ENCODE measurements at regions not wholly inside any gene's neighbourhood (a gene's known extent, or its start where the extent isn't known, plus 50 kb on each side); places are given as distances from the start of the nearest gene placed in this dataset.
A peak's percentile ranks its signal among the peaks of the same experiment; 100 is the strongest.

DNA sequence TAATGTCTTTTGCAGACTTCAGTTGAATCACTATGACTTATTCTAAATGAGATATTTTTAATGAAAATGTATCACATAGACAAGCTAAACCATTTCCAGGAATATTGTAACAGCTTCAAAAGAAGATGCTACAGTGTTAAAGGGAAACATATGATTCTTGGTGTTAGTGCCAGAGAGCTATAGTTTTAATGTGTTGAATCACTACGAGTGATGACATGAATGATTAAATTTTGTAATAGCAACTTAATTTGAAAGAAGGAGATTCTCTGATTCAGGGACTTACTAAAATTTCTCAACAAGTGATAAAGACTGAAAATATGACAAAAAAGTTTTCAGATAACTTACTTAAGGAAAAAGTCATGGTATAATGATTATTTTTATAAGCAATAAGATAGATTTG lies 267.3 kb upstream of the SLITRK3 start:
- H3K36me3 ChIP-seq: no peaks in the 10 kb centered on the region
- WGBS, 2 donors: 80 to 92% methylated on average over 1 of the region's 1 CpG
- no peak for DNase-seq
- peaks cover 0 to 19% (median 15%) of the 10 kb centered on the region in 4 donors for H3K4me1 ChIP-seq
- peak overlapping the region in 1 of 4 donors; percentile 70 for H3K27ac ChIP-seq
- H3K4me3 ChIP-seq: no peak overlapping the region
- no peaks in the 10 kb centered on the region for H3K9me3 ChIP-seq
- intact Hi-C loops (cut with DNase I): no loop called here
- no peaks in the 10 kb centered on the region for H3K27me3 ChIP-seq
- TF ChIP-seq EP300 (IDR thresholded peaks at IDR 0.05) (no peak), POLR2AphosphoS5 (IDR thresholded peaks at IDR 0.05) (no peak), POLR2A (IDR thresholded peaks at IDR 0.05) (no peak)
- TF ChIP-seq, protein P1, sequence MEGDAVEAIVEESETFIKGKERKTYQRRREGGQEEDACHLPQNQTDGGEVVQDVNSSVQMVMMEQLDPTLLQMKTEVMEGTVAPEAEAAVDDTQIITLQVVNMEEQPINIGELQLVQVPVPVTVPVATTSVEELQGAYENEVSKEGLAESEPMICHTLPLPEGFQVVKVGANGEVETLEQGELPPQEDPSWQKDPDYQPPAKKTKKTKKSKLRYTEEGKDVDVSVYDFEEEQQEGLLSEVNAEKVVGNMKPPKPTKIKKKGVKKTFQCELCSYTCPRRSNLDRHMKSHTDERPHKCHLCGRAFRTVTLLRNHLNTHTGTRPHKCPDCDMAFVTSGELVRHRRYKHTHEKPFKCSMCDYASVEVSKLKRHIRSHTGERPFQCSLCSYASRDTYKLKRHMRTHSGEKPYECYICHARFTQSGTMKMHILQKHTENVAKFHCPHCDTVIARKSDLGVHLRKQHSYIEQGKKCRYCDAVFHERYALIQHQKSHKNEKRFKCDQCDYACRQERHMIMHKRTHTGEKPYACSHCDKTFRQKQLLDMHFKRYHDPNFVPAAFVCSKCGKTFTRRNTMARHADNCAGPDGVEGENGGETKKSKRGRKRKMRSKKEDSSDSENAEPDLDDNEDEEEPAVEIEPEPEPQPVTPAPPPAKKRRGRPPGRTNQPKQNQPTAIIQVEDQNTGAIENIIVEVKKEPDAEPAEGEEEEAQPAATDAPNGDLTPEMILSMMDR (IDR thresholded peaks at IDR 0.05): no peak

DNA sequence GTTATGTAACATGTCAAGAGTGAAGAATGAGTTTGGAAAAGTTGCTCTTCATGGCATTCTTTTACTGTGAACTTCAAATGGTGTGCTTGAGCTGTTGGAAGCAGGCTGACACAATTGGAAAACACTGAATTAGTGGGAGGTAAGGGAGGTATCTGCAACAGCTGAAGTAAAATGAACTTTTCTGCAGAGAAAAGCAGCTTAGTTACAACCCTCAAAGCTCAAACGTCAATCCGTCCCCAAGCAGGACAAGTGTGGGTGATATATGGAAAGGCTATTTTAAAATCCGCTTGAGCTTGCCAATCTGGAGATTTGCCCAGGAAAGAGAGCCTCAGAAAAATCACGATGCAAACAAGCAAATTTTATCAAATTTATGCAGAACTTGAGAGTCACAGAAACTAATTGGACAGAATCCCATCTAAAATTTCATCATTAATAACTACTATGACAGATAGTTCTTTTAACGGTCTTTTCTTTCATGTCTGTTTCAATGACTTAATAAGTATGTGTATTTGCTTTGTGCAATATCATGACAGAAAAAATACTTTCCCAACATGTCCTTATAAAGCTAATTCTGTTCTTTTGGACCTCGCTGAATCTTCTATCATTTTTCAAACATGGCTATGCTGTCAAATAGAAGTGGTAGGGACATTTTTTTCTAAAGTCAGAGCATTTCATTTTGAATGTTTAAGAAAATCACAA lies 266.6 kb upstream of the SLITRK3 start:
- WGBS, 2 donors: 71 to 75% methylated on average over 6 of the region's 6 CpGs
- no peak for DNase-seq
- Histone ChIP-seq H3K27ac (peak overlapping the region in 2 of 4 donors; percentile 25 to 70), H3K36me3 (no peaks in the 10 kb centered on the region), H3K9me3 (no peaks in the 10 kb centered on the region), H3K4me1 (peaks cover 0 to 19% (median 15%) of the 10 kb centered on the region in 4 donors), H3K27me3 (no peaks in the 10 kb centered on the region), H3K4me3 (no peak overlapping the region)
- no peak for TF ChIP-seq EP300 (IDR thresholded peaks at IDR 0.05)
- no peak for TF ChIP-seq POLR2A (IDR thresholded peaks at IDR 0.05)
- TF ChIP-seq, protein P1 (IDR thresholded peaks at IDR 0.05): no peak
- peak in 2 of 4 donors; percentile 44 to 51 for TF ChIP-seq POLR2AphosphoS5 (IDR thresholded peaks at IDR 0.05)
- intact Hi-C loops (cut with DNase I): no loop called here

DNA sequence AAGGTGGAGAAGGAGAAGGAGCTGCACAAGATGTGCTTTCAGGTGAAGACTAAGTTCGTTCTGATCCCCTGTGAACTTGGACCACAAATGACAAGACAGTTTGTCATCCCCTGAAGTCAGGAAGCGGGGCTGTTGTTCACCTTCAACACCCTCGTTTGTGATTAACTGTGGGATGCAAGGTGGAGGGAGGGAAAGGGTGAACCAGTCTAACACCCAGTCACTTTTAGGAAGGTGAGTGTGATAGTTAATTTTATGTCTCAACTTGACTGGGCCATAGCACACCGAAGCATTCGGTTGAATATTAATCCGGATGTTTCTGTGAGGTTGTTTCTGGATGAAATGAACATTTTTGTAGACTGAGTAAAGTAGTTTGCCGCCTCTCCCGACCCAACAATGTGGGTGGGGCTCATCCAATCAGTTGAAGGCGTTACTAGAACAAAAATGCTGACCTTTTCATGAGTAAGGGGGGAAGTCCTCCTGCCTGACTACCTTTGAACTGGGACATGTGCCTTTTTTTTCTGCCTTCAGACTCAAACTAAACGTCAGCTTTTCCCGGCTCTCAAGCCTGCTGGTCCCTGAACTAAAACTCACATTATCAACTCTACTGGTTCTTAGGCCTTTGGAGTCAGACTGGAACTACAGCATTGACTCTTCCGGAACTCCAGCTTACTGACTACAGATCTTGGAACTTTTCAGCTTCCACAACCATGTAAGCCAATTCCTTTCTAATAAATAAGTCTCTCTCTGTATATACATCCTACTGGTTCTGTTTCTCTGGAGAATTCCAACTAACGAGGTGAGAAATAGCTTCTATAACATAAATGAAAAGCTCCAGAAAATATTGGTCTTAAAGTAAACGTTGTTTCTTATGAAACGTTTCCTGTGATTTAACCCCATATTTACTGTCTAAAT lies 264.0 kb upstream of the SLITRK3 start:
- DNase-seq: no peak
- intact Hi-C loops (cut with DNase I): no loop called here
- 56 to 70% methylated on average over 15 of the region's 15 CpGs for WGBS, 2 donors
- Histone ChIP-seq H3K4me3 (no peak overlapping the region), H3K4me1 (peaks cover 0 to 19% (median 15%) of the 10 kb centered on the region in 4 donors), H3K36me3 (no peaks in the 10 kb centered on the region), H3K27me3 (no peaks in the 10 kb centered on the region), H3K9me3 (no peaks in the 10 kb centered on the region), H3K27ac (no peak overlapping the region)
- TF ChIP-seq POLR2AphosphoS5 (IDR thresholded peaks at IDR 0.05): no peak
- no peak for TF ChIP-seq POLR2A (IDR thresholded peaks at IDR 0.05)
- TF ChIP-seq EP300 (IDR thresholded peaks at IDR 0.05): no peak
- TF ChIP-seq, protein P1 (IDR thresholded peaks at IDR 0.05): no peak

DNA sequence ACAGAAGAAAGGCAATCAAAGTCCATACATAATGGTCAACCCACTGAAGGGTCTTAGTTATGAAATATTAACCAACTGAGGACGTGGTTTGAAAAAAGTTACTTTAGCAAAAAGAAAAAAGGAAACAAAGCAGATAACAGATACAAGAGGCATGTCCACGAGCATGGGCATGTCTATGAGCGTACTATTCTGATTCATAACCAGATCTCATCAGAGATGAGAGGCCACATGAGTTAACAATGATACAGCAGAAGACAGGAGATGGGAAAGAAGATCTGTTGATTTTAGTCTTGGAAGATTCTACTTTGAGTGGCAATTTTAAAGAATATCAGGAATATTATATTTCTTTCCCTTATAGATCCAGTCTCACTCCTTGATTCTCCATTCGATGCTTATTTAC lies 262.9 kb upstream of the SLITRK3 start:
- no peaks in the 10 kb centered on the region for H3K9me3 ChIP-seq
- H3K27me3 ChIP-seq: no peaks in the 10 kb centered on the region
- no peak overlapping the region for H3K4me3 ChIP-seq
- 63 to 69% methylated on average over 4 of the region's 4 CpGs for WGBS, 2 donors
- H3K36me3 ChIP-seq: no peaks in the 10 kb centered on the region
- no peak for TF ChIP-seq POLR2A (IDR thresholded peaks at IDR 0.05)
- no peak for TF ChIP-seq EP300 (IDR thresholded peaks at IDR 0.05)
- TF ChIP-seq, protein P1 (IDR thresholded peaks at IDR 0.05): no peak
- DNase-seq: no peak
- H3K27ac ChIP-seq: no peak overlapping the region
- peaks cover 0 to 19% (median 15%) of the 10 kb centered on the region in 4 donors for H3K4me1 ChIP-seq
- intact Hi-C loops (cut with DNase I): no loop called here
